PC-3 (cell line): ENCODE measurements at regions not wholly inside any gene's neighbourhood (a gene's known extent, or its start where the extent isn't known, plus 50 kb on each side); places are given as distances from the start of the nearest gene placed in this dataset.

ENCODE experiments used
- ATAC-seq: fragments of 200-7000 bp; cut with Tn5 transposase; 2 replicates; pipeline ENCODE4 v1.9.1; 2020; ENCODE audit warnings: mild to moderate bottlenecking, moderate library complexity
- BruUV-seq: library from RNA; stranded (reverse); fragments of 400-500 nt; replicated peaks from 2 replicates; lab custom pipeline; 2021; lab: Mats Ljungman, UMichigan
- CTCF ChIA-PET: fragments of 300-600 bp; sonication (Branson Sonifier 250); formaldehyde crosslinking; loops from one replicate; lab custom pipeline; 2022; ENCODE audit warnings: antibody characterized with exemption; lab: Charles Lee
- POLR2A ChIA-PET: fragments of 300-600 bp; sonication (Branson Sonifier 250); formaldehyde crosslinking; loops from one replicate; lab custom pipeline; 2022; ENCODE audit warnings: antibody characterized with exemption; ENCODE audit not compliant: unreplicated experiment; lab: Charles Lee
- DNase-seq: peaks from one replicate; pipeline ENCODE4 v3.0.0-alpha.2; 2015
- H2AFZ ChIP-seq: fragments of 300-600 bp; sonication (generic); 2 replicates; pipeline ENCODE4 v1.6.0; 2016; ENCODE audit warnings: antibody characterized with exemption, low read length
- H3F3A ChIP-seq: fragments of 300-600 bp; sonication (generic); one replicate; pipeline ENCODE4 v1.6.0; 2017; ENCODE audit warnings: antibody characterized with exemption, low read length, control low read depth, mild to moderate bottlenecking; ENCODE audit not compliant: unreplicated experiment
- H3K27ac ChIP-seq: fragments of 300-600 bp; sonication (generic); 2 replicates; pipeline ENCODE4 v1.5.1; 2016; ENCODE audit warnings: mild to moderate bottlenecking, low read length
- H3K27me3 ChIP-seq: fragments of 300-600 bp; sonication (generic); 2 replicates; pipeline ENCODE4 v1.6.1; 2016; ENCODE audit warnings: low read length, mixed read lengths
- H3K36me3 ChIP-seq: fragments of 300-600 bp; sonication (generic); 2 replicates; pipeline ENCODE4 v1.6.1; 2016; ENCODE audit warnings: low read depth, mixed run types, low read length, mixed read lengths
- H3K4me1 ChIP-seq: fragments of 300-600 bp; sonication (generic); 2 replicates; pipeline ENCODE4 v1.5.1; 2016; ENCODE audit warnings: low read length; ENCODE audit not compliant: insufficient read depth
- H3K4me2 ChIP-seq: fragments of 300-600 bp; sonication (generic); 2 replicates; pipeline ENCODE4 v1.6.0; 2016; ENCODE audit warnings: low read length
- H3K4me3 ChIP-seq: fragments of 300-600 bp; sonication (generic); 2 replicates; pipeline ENCODE4 v1.5.1; 2016; ENCODE audit warnings: mild to moderate bottlenecking, low read length, mixed read lengths
- H3K79me2 ChIP-seq: fragments of 300-600 bp; sonication (generic); 2 replicates; pipeline ENCODE4 v1.6.1; 2017; ENCODE audit warnings: low read length, mixed read lengths
- H3K9ac ChIP-seq: fragments of 300-600 bp; sonication (generic); 2 replicates; pipeline ENCODE4 v1.6.0; 2016; ENCODE audit warnings: mild to moderate bottlenecking, low read length
- H3K9me2 ChIP-seq: fragments of 300-600 bp; sonication (generic); replicated peaks from 2 replicates; pipeline ENCODE4 v1.6.1; 2016; ENCODE audit warnings: mixed run types, low read length, mixed read lengths
- H3K9me3 ChIP-seq: fragments of 300-600 bp; sonication (generic); 2 replicates; pipeline ENCODE4 v1.6.1; 2016; ENCODE audit warnings: low read length, mixed read lengths
- H4K20me1 ChIP-seq: fragments of 300-600 bp; sonication (generic); 2 replicates; pipeline ENCODE4 v1.6.1; 2016; ENCODE audit warnings: low read length, mixed read lengths
- EZH2 ChIP-seq: fragments of 300-600 bp; sonication (generic); IDR thresholded peaks from one replicate; pipeline ENCODE4 v1.6.1; 2017; ENCODE audit warnings: antibody characterized with exemption, mild to moderate bottlenecking, low read length; ENCODE audit not compliant: unreplicated experiment
- EZH2phosphoT487 ChIP-seq: fragments of 300-600 bp; sonication (generic); IDR thresholded peaks from 2 replicates; pipeline ENCODE4 v1.6.1; 2018; ENCODE audit warnings: mild to moderate bottlenecking, antibody characterized with exemption, low read length, borderline replicate concordance
- intact Hi-C: fragments of 100-400 bp; cut with micrococcal nuclease; formaldehyde crosslinking; loops from 2 replicates; pipeline ENCODE4 v1.9.0; 2023
- TF ChIP-seq, protein P1 (sequence below): fragments of 300-600 bp; sonication (generic); conservative IDR thresholded peaks from 2 replicates; pipeline ENCODE4 v1.5.1; 2017; ENCODE audit warnings: antibody characterized with exemption, low read depth, mild to moderate bottlenecking, low read length

DNA sequence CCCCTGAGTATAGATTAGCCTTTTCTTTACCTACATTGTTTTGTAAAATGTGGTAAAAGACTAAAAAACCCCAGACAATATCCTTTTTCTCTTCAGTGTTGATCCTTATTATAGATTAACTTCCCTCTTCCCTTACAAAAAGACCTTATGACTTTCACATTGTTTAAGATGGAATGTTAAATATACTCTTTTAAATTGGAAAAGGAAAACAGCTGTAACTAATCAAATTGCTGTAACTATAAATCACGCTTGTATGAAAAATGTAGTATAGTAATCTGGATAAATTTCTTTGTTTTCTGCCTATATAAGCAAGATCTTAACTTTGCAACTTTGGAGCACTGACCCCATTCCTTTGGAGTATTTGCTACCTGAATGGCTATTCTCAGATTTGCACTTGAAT, 383.1 kb downstream of the FAM170A start:
- TF ChIP-seq EZH2 (no peak), EZH2phosphoT487 (no peak)
- TF ChIP-seq, protein P1, sequence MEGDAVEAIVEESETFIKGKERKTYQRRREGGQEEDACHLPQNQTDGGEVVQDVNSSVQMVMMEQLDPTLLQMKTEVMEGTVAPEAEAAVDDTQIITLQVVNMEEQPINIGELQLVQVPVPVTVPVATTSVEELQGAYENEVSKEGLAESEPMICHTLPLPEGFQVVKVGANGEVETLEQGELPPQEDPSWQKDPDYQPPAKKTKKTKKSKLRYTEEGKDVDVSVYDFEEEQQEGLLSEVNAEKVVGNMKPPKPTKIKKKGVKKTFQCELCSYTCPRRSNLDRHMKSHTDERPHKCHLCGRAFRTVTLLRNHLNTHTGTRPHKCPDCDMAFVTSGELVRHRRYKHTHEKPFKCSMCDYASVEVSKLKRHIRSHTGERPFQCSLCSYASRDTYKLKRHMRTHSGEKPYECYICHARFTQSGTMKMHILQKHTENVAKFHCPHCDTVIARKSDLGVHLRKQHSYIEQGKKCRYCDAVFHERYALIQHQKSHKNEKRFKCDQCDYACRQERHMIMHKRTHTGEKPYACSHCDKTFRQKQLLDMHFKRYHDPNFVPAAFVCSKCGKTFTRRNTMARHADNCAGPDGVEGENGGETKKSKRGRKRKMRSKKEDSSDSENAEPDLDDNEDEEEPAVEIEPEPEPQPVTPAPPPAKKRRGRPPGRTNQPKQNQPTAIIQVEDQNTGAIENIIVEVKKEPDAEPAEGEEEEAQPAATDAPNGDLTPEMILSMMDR: no peak

DNA sequence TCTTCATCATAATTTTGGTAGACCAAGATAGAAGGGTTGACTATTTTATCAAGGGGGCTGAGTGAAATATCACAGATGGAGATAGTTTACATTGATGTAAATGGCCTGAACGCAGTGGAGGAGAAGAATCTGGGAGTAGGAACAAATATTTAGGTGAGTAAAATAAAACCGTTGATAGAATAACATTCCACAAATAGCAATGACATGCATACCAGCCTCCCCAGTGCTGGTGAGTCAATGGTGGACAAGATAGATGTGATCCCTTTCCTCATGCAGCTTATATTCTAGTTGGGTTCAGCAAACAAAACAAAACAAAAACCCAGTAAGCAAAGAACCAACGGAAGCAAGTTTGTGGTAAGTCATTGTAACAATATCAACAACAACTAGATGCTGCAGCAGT, 385.2 kb downstream of the FAM170A start:
- DNase-seq: no peak
- Histone ChIP-seq H3F3A (no peaks in the 10 kb centered on the region), H3K9ac (no peak overlapping the region), H3K4me1 (no peaks in the 10 kb centered on the region), H3K27me3 (no peaks in the 10 kb centered on the region), H2AFZ (no peak overlapping the region), H3K9me3 (no peaks in the 10 kb centered on the region), H3K27ac (no peak overlapping the region), H3K9me2 (no peaks in the 10 kb centered on the region), H4K20me1 (no peaks in the 10 kb centered on the region), H3K4me3 (no peak overlapping the region), H3K4me2 (no peak overlapping the region), H3K36me3 (no peaks in the 10 kb centered on the region), H3K79me2 (no peaks in the 10 kb centered on the region)
- intact Hi-C loops: no loop called here
- ChIA-PET CTCF (no interaction called here), POLR2A (no interaction called here)
- BruUV-seq: no TSS peak
- ATAC-seq: no peak
- TF ChIP-seq EZH2: no peak
- no peak for TF ChIP-seq EZH2phosphoT487
- TF ChIP-seq, protein P1: no peak

More for the DNA sequence above, 383.1 kb downstream of the FAM170A start:
- Histone ChIP-seq H3K9ac (no peak overlapping the region), H3K9me2 (no peaks in the 10 kb centered on the region), H3K4me2 (no peak overlapping the region), H3F3A (no peaks in the 10 kb centered on the region), H3K4me3 (no peak overlapping the region), H3K36me3 (no peaks in the 10 kb centered on the region), H3K27ac (no peak overlapping the region), H3K27me3 (no peaks in the 10 kb centered on the region), H3K79me2 (no peaks in the 10 kb centered on the region), H3K4me1 (peaks cover 8% of the 10 kb centered on the region), H2AFZ (no peak overlapping the region), H4K20me1 (no peaks in the 10 kb centered on the region), H3K9me3 (no peaks in the 10 kb centered on the region)
- BruUV-seq: no TSS peak
- no peak for ATAC-seq
- CTCF ChIA-PET: no interaction called here
- POLR2A ChIA-PET: no interaction called here
- DNase-seq: no peak
- intact Hi-C loops: no loop called here

DNA sequence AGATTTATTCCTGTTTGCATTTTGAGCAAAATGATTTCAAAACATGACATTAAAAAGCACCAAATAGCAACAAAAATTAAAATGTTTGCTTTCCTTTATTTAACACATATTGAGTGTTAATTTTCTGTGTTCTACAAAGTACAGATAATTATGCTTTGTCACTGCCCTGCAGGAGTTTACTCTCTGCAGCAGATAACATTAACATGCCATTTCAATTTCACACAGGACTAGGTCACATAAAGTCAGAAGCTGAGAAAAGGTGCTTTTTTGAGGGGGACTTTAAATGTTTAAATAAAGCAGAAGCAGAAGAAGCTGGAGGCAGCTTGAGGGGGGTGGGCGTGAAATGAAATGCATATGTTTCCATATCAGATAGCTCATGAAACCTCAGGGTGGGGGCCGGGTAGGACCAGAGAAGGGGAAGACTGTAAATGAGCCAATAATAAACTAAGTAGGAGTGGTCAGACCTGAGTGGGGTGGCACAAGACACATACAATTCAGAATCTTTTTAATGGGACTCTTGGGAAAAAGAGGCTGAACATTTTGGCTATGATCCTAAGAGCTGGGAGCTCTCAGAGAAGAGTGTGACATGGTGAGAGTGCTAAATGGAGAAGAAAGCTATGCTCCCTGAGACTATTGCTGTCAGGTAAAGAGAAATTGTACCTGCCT, 387.5 kb downstream of the FAM170A start:
- DNase-seq (no peak), ATAC-seq (no peak)
- Histone ChIP-seq H3K9me2 (no peaks in the 10 kb centered on the region), H3F3A (no peaks in the 10 kb centered on the region), H3K4me1 (no peaks in the 10 kb centered on the region), H3K9ac (no peak overlapping the region), H4K20me1 (no peaks in the 10 kb centered on the region), H2AFZ (no peak overlapping the region), H3K27ac (no peak overlapping the region), H3K79me2 (no peaks in the 10 kb centered on the region), H3K4me3 (no peak overlapping the region), H3K36me3 (no peaks in the 10 kb centered on the region), H3K27me3 (no peaks in the 10 kb centered on the region), H3K4me2 (no peak overlapping the region), H3K9me3 (no peaks in the 10 kb centered on the region)
- BruUV-seq: no TSS peak
- ChIA-PET POLR2A (no interaction called here), CTCF (no interaction called here)
- intact Hi-C loops: no loop called here
- TF ChIP-seq, protein P1: no peak
- no peak for TF ChIP-seq EZH2
- TF ChIP-seq EZH2phosphoT487: no peak
